Mesothelial cell of epicardium (in vitro differentiated cells): ENCODE measurements at regions not wholly inside any gene's neighbourhood (a gene's known extent, or its start where the extent isn't known, plus 50 kb on each side); places are given as distances from the start of the nearest gene placed in this dataset.

ENCODE experiments used
- DNase-seq, 2 experiments: peaks; one replicate each; pipeline ENCODE4 v3.0.0; 2021; ENCODE audit warnings: low spot score in 2 of 2; ENCODE audit not compliant: unreplicated experiment in 2 of 2
- H3K27ac Mint-ChIP-seq: 2 replicates; pipeline ENCODE4 v1.8.0; 2021; ENCODE audit warnings: mixed read lengths
- H3K27me3 Mint-ChIP-seq: 2 replicates; pipeline ENCODE4 v1.8.0; 2021; ENCODE audit warnings: low read depth, mixed read lengths
- H3K36me3 Mint-ChIP-seq: 2 replicates; pipeline ENCODE4 v1.8.0; 2021; ENCODE audit warnings: mixed read lengths
- H3K4me1 Mint-ChIP-seq: 2 replicates; pipeline ENCODE4 v1.8.0; 2021; ENCODE audit warnings: mixed read lengths
- H3K4me3 Mint-ChIP-seq: 2 replicates; pipeline ENCODE4 v1.8.0; 2021; ENCODE audit warnings: mild to moderate bottlenecking, moderate library complexity, mixed read lengths
- H3K9me3 Mint-ChIP-seq: 2 replicates; pipeline ENCODE4 v1.8.0; 2021; ENCODE audit warnings: mixed read lengths
- CTCF ChIP-seq: fragments of 200-600 bp; sonication (generic); IDR thresholded peaks from one replicate; pipeline ENCODE4 v1.5.0; 2021; ENCODE audit warnings: antibody characterized with exemption; ENCODE audit not compliant: unreplicated experiment

- no peak for DNase-seq
- Mint-ChIP-seq H3K36me3 (no peaks in the 10 kb centered on the region), H3K4me1 (no peaks in the 10 kb centered on the region), H3K27me3 (no peaks in the 10 kb centered on the region), H3K27ac (no peak overlapping the region), H3K9me3 (peaks cover 8% of the 10 kb centered on the region), H3K4me3 (no peak overlapping the region)
- TF ChIP-seq CTCF = no peak
These were observed 699.5 kb downstream of the QKI start for GRCh38 chr6:164114051-164114450.

- no peaks in the 10 kb centered on the region for H3K27me3 Mint-ChIP-seq
- no peak overlapping the region for H3K27ac Mint-ChIP-seq
- no peaks in the 10 kb centered on the region for H3K4me1 Mint-ChIP-seq
- TF ChIP-seq CTCF = no peak
- no peak for DNase-seq
- H3K36me3 Mint-ChIP-seq = no peaks in the 10 kb centered on the region
- no peak overlapping the region for H3K4me3 Mint-ChIP-seq
- H3K9me3 Mint-ChIP-seq = peaks cover 8% of the 10 kb centered on the region
These were observed 699.1 kb downstream of the QKI start for GRCh38 chr6:164113637-164114036.

GRCh38 chr6:164109770-164110140, 695.2 kb downstream of the QKI start:
- Mint-ChIP-seq H3K4me1 (no peaks in the 10 kb centered on the region), H3K4me3 (no peak overlapping the region), H3K9me3 (peaks cover 8% of the 10 kb centered on the region), H3K27me3 (no peaks in the 10 kb centered on the region), H3K36me3 (no peaks in the 10 kb centered on the region), H3K27ac (no peak overlapping the region)
- peak; percentile 44 for TF ChIP-seq CTCF
- DNase-seq = no peak

- no peak for TF ChIP-seq CTCF
- H3K4me3 Mint-ChIP-seq = no peak overlapping the region
- no peaks in the 10 kb centered on the region for H3K27me3 Mint-ChIP-seq
- no peaks in the 10 kb centered on the region for H3K36me3 Mint-ChIP-seq
- H3K9me3 Mint-ChIP-seq = peaks cover 7% of the 10 kb centered on the region
- no peak overlapping the region for H3K27ac Mint-ChIP-seq
- no peak for DNase-seq
- H3K4me1 Mint-ChIP-seq = no peaks in the 10 kb centered on the region
These were observed 694.6 kb downstream of the QKI start for GRCh38 chr6:164108869-164109769.

- Mint-ChIP-seq H3K4me3 (no peak overlapping the region), H3K9me3 (peaks cover 2% of the 10 kb centered on the region), H3K27ac (no peak overlapping the region), H3K4me1 (no peaks in the 10 kb centered on the region), H3K36me3 (no peaks in the 10 kb centered on the region), H3K27me3 (no peaks in the 10 kb centered on the region)
- no peak for TF ChIP-seq CTCF
- no peak for DNase-seq
These were observed 693.6 kb downstream of the QKI start for GRCh38 chr6:164108092-164108491.
